Ovary (tissue), 7 donors: ENCODE measurements at regions not wholly inside any gene's neighbourhood (a gene's known extent, or its start where the extent isn't known, plus 50 kb on each side); places are given as distances from the start of the nearest gene placed in this dataset.
"Not testable (repeated sequence)": the region's sequence is repeated elsewhere in the genome, so short reads cannot be mapped to it uniquely, and the experiment has no call there.

Source experiments
- DNase-seq, 5 donors: peaks; one replicate each; pipeline ENCODE4 v3.0.0-alpha.2; 2019 to 2020
- H3K27ac ChIP-seq, 2 donors: fragments of 200-600 bp; one replicate each; pipeline versions ENCODE4 v1.5.1 to v1.8.0; 2019 to 2022
- H3K27me3 ChIP-seq: fragments of 200-600 bp; one replicate; pipeline ENCODE4 v1.8.0; 2022
- H3K36me3 ChIP-seq: fragments of 200-600 bp; sonication (generic); one replicate; pipeline ENCODE4 v1.5.1; 2019
- H3K4me1 ChIP-seq: one replicate; pipeline ENCODE4 v1.8.1; 2013; ENCODE audit warnings: mild to moderate bottlenecking, moderate library complexity; ENCODE audit not compliant: insufficient read depth
- H3K4me3 ChIP-seq: fragments of 200-600 bp; sonication (generic); one replicate; pipeline ENCODE4 v1.5.1; 2017
- H3K9me3 ChIP-seq, 2 donors: fragments of 200-600 bp in 1 of 2; sonication (generic) in 1 of 2; one replicate each; pipeline versions ENCODE4 v1.5.1 to v1.8.1; 2013 to 2019; ENCODE audit warnings: mild to moderate bottlenecking in 1 of 2, moderate library complexity in 1 of 2
- EP300 ChIP-seq: sonication (generic); formaldehyde crosslinking; IDR thresholded peaks from one replicate; pipeline ENCODE4 v1.6.1; 2017; ENCODE audit warnings: antibody characterized with exemption
- POLR2A ChIP-seq: fragments of 450-650 bp; IDR thresholded peaks from one replicate; pipeline ENCODE4 v1.6.1; 2017; ENCODE audit warnings: antibody characterized with exemption, mild to moderate bottlenecking, moderate library complexity
- WGBS, 3 donors: extraction: QIAGEN DNeasy Blood & Tissue Kit in 1 of 3; methylation state at CpG; one replicate each; pipeline versions ENCODE4 v1.1.5 to v1.1.7; 2013 to 2017; 5-methylcytosine and 5-hydroxymethylcytosine counted together
- intact Hi-C, 4 donors: fragments of 100-400 bp; cut with DNase I; formaldehyde crosslinking; loops; one replicate each; pipeline versions ENCODE4 v1.11.0 to v1.15.1; 2022 to 2023
- TF ChIP-seq, protein P1 (sequence below), 3 donors: fragments of 450-650 bp in 2 of 3; fragments of 200-600 bp in 1 of 3; IDR thresholded peaks; one replicate each; pipeline versions ENCODE4 v1.5.1 to v1.8.0; 2016 to 2022; ENCODE audit warnings: antibody characterized with exemption in 3 of 3, mild to moderate bottlenecking in 1 of 3
- donor health status: DM: no; HTN: no; CAD: no; lungs with moderate emphysema.
- donor health status: DM: no; HTN: no; CAD: no.
- donor health status: Bipolar disorder and iron deficiency.
- donor health status: DM: no; HTN: no; CAD: no.
- donor health status: DM: yes; HTN: yes; CAD: no.

GRCh38 chr11:89545691-89546090 is 54.5 kb upstream of the NOX4 start:
- Histone ChIP-seq H3K4me1 (no peaks in the 10 kb centered on the region), H3K36me3 (no peaks in the 10 kb centered on the region), H3K27me3 (no peaks in the 10 kb centered on the region), H3K27ac (no peak overlapping the region), H3K4me3 (no peak overlapping the region), H3K9me3 (no peaks in the 10 kb centered on the region)
- intact Hi-C loops: no loop called here
- 73 to 87% (median 73%) methylated on average over 3 of the region's 3 CpGs for WGBS, 3 donors
- DNase-seq: no peak
- TF ChIP-seq EP300 (no peak), POLR2A (no peak)
- TF ChIP-seq, protein P1, sequence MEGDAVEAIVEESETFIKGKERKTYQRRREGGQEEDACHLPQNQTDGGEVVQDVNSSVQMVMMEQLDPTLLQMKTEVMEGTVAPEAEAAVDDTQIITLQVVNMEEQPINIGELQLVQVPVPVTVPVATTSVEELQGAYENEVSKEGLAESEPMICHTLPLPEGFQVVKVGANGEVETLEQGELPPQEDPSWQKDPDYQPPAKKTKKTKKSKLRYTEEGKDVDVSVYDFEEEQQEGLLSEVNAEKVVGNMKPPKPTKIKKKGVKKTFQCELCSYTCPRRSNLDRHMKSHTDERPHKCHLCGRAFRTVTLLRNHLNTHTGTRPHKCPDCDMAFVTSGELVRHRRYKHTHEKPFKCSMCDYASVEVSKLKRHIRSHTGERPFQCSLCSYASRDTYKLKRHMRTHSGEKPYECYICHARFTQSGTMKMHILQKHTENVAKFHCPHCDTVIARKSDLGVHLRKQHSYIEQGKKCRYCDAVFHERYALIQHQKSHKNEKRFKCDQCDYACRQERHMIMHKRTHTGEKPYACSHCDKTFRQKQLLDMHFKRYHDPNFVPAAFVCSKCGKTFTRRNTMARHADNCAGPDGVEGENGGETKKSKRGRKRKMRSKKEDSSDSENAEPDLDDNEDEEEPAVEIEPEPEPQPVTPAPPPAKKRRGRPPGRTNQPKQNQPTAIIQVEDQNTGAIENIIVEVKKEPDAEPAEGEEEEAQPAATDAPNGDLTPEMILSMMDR (IDR thresholded peaks at IDR 0.05): no peak

DNA sequence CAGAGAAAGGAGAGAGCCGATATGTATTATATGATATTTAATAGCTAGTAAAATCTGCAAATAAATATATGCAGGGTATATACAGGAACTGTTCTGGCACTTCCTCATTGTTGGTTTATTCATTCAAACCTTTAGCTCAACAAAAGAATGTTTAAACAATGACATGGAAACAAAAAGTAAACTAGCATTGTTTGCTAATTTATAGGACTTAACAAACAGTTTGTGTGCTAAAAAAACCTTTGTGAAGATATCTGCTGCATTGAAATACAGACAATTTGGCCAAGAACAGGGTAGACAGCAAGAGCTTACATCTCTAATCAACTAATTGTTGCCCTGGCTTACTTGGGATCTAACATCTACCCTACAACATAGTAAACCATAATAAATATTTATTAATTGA is 64.6 kb upstream of the NOX4 start:
- intact Hi-C loops: not testable (repeated sequence)

GRCh38 chr11:89556731-89557707 is 65.8 kb upstream of the NOX4 start:
- H3K4me3 ChIP-seq, H3K27me3 ChIP-seq, H3K27ac ChIP-seq, intact Hi-C loops, DNase-seq, H3K36me3 ChIP-seq, H3K9me3 ChIP-seq, H3K4me1 ChIP-seq: not testable (repeated sequence)
- 26 to 31% (median 30%) methylated on average over 3 of the region's 3 CpGs for WGBS, 3 donors

More for the DNA sequence above, 64.6 kb upstream of the NOX4 start:
- not testable (repeated sequence) for H3K9me3 ChIP-seq, H3K27ac ChIP-seq, H3K4me3 ChIP-seq, H3K27me3 ChIP-seq, DNase-seq, H3K36me3 ChIP-seq, H3K4me1 ChIP-seq
- WGBS, 3 donors: 88 to 93% (median 92%) methylated on average over 1 of the region's 1 CpG

DNA sequence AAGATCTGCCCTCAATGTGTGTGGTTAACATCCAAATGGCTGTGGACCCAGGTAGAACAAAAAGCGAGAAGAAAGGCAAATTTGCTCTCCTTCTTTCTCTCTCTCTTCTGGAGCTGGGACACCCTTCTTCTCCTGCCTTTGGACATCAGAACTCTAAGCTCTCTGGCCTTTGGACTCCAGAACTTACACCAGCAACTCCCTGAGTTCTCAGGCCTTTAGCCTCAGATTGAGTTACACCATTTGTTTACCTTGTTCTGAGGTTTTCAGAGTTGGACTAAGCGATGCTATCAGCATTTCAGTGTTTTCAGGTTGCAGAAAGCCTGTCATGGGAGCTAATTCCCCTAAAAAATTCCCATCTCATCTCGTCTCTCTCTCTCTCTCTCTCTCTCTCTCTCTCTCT is 69.4 kb upstream of the NOX4 start:
- H3K27me3 ChIP-seq, intact Hi-C loops, H3K4me3 ChIP-seq, DNase-seq, H3K27ac ChIP-seq, H3K36me3 ChIP-seq, H3K4me1 ChIP-seq, H3K9me3 ChIP-seq: not testable (repeated sequence)
- 49 to 56% (median 53%) methylated on average over 3 of the region's 3 CpGs for WGBS, 3 donors

- H3K4me1 ChIP-seq, intact Hi-C loops, H3K27me3 ChIP-seq, DNase-seq, H3K9me3 ChIP-seq, H3K36me3 ChIP-seq, H3K4me3 ChIP-seq, H3K27ac ChIP-seq: not testable (repeated sequence)
- 88 to 99% (median 99%) methylated on average over 2 of the region's 2 CpGs for WGBS, 3 donors
Observed at GRCh38 chr11:89562731-89563130, 71.6 kb upstream of the NOX4 start.

DNA sequence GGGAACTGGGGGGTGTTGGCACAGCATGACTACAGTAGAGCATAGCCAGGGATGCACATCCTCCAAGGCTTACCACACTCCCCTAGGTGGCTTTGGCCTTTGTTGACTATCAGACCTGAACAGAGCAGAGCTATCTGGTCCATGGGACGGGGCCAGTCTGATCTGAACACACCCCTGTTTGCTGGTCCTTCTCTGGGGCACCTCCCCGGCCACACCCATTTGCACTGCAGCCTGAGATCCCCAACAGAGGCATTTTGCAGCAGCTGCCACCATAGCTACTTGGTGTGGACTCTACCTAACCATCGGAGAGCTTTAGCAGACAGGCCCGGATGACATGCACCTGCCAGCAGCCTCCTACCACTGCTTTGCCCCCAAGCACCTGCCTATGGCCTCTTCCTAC is 75.8 kb upstream of the NOX4 start:
- no peak for DNase-seq
- Histone ChIP-seq H3K9me3 (no peaks in the 10 kb centered on the region), H3K27ac (no peak overlapping the region), H3K4me1 (no peaks in the 10 kb centered on the region), H3K27me3 (no peaks in the 10 kb centered on the region), H3K36me3 (no peaks in the 10 kb centered on the region), H3K4me3 (no peak overlapping the region)
- TF ChIP-seq EP300 (no peak), POLR2A (no peak)
- TF ChIP-seq, protein P1 (IDR thresholded peaks at IDR 0.05): no peak
- 82 to 94% (median 90%) methylated on average over 4 of the region's 4 CpGs for WGBS, 3 donors
- intact Hi-C loops: no loop called here

GRCh38 chr11:89569387-89569786 is 78.2 kb upstream of the NOX4 start:
- H3K4me3 ChIP-seq, H3K27me3 ChIP-seq, H3K36me3 ChIP-seq, H3K4me1 ChIP-seq, intact Hi-C loops, DNase-seq, H3K27ac ChIP-seq, H3K9me3 ChIP-seq: not testable (repeated sequence)
- 80 to 86% (median 81%) methylated on average over 5 of the region's 5 CpGs for WGBS, 3 donors

DNA sequence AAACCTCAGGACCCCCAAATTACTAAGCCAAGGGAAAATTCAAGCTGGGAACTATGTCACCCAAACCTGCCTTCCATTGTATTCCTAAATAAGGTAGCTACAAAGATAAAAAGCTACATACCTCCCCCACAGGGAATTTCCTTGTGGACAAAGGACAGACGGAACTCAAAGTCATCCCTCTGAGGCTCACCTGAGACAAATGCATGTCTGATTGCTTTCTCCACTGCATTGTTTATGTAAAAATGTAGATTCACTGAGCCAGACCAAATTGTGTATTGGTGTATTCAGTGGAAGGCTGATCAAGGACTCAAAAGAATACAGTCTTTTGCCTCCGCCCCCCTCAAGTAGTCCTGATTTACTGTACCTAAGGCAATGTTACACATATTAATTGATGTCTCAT is 80.5 kb upstream of the NOX4 start:
- DNase-seq, H3K9me3 ChIP-seq, intact Hi-C loops, H3K27ac ChIP-seq, H3K4me3 ChIP-seq, H3K27me3 ChIP-seq, H3K4me1 ChIP-seq, H3K36me3 ChIP-seq: not testable (repeated sequence)
- WGBS, 3 donors: 88 to 92% (median 89%) methylated on average over 2 of the region's 2 CpGs

DNA sequence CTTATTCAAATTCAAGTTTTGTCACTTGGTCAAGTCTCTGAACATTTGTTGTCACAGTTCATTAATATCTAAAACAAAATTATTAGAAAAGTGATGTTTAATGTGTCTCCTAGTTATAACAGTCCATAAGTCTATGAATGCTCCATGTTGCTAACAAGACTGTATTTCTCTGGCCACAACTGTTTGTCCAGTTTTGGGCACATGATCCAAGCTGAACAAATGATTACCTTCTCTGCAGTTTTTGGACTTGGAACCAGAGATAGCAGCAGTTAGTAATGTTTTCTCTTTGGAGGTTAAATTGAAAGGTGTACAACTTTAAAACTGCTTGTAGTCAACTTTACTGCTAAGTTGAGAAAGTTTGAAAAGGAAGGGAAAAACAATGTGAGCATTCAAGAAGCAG is 84.7 kb upstream of the NOX4 start:
- DNase-seq, H3K36me3 ChIP-seq, H3K4me1 ChIP-seq, H3K27ac ChIP-seq, intact Hi-C loops, H3K4me3 ChIP-seq, H3K9me3 ChIP-seq, H3K27me3 ChIP-seq: not testable (repeated sequence)

GRCh38 chr11:89577428-89577827 is 86.3 kb upstream of the NOX4 start:
- H3K9me3 ChIP-seq, H3K27ac ChIP-seq, DNase-seq, H3K4me3 ChIP-seq, H3K27me3 ChIP-seq, H3K36me3 ChIP-seq, H3K4me1 ChIP-seq, intact Hi-C loops: not testable (repeated sequence)
- 58 to 75% (median 58%) methylated on average over 1 of the region's 1 CpG for WGBS, 3 donors
